IMR-90 (cell line): ENCODE measurements at regions not wholly inside any gene's neighbourhood (a gene's known extent, or its start where the extent isn't known, plus 50 kb on each side); places are given as distances from the start of the nearest gene placed in this dataset.

ENCODE experiments used
- ATAC-seq: fragments of 200-7000 bp; cut with Tn5 transposase; 2 replicates; pipeline ENCODE4 v1.9.1; 2020; ENCODE audit warnings: low read depth, mild to moderate bottlenecking, moderate library complexity
- BruUV-seq: library from RNA; stranded (reverse); fragments of 400-500 nt; replicated peaks from 2 replicates; lab custom pipeline; 2021; lab: Mats Ljungman, UMichigan
- CTCF ChIA-PET: fragments of 300-600 bp; formaldehyde crosslinking; extraction: SDS; loops from one replicate; lab custom pipeline; 2021; ENCODE audit warnings: antibody characterized with exemption; lab: Yijun Ruan, JAX
- POLR2A ChIA-PET: fragments of 300-600 bp; sonication (Branson Sonifier 250); formaldehyde crosslinking; loops from one replicate; lab custom pipeline; 2022; ENCODE audit warnings: antibody characterized with exemption; ENCODE audit not compliant: unreplicated experiment; lab: Charles Lee
- DNase-seq: peaks from one replicate; pipeline ENCODE4 v3.0.0; 2013
- H2AFZ ChIP-seq: replicated peaks from 2 replicates; pipeline ENCODE3; 2013; ENCODE audit warnings: low read length, mild to moderate bottlenecking; ENCODE audit not compliant: poor library complexity
- H2AK5ac ChIP-seq: 2 replicates; pipeline ENCODE4 v1.6.1; 2013; ENCODE audit warnings: low read depth, low read length, inconsistent platforms
- H2AK9ac ChIP-seq: replicated peaks from 2 replicates; pipeline ENCODE3; 2013; ENCODE audit warnings: mild to moderate bottlenecking, low read depth, low read length, moderate library complexity; ENCODE audit not compliant: poor library complexity
- H2BK120ac ChIP-seq: 2 replicates; pipeline ENCODE4 v1.6.1; 2013; ENCODE audit warnings: low read depth, low read length, inconsistent platforms
- H2BK15ac ChIP-seq: 3 replicates; pipeline ENCODE4 v1.6.1; 2013; ENCODE audit warnings: low read depth, low read length, inconsistent platforms
- H2BK20ac ChIP-seq: 2 replicates; pipeline ENCODE4 v1.6.1; 2013; ENCODE audit warnings: low read depth, mild to moderate bottlenecking, inconsistent platforms, low read length, moderate library complexity
- H2BK5ac ChIP-seq: 2 replicates; pipeline ENCODE4 v1.6.1; 2013; ENCODE audit warnings: mild to moderate bottlenecking, low read depth, low read length, inconsistent platforms; ENCODE audit not compliant: poor library complexity, severe bottlenecking
- H3K14ac ChIP-seq: replicated peaks from 2 replicates; pipeline ENCODE4 v1.6.1; 2013; ENCODE audit warnings: low read depth, low read length, inconsistent platforms
- H3K18ac ChIP-seq: 2 replicates; pipeline ENCODE4 v1.6.1; 2013; ENCODE audit warnings: low read depth, low read length, control low read depth
- H3K23ac ChIP-seq: 2 replicates; pipeline ENCODE4 v1.6.1; 2013; ENCODE audit warnings: low read depth, low read length, inconsistent platforms
- H3K27ac ChIP-seq: 2 replicates; pipeline ENCODE4 v1.5.1; 2013; ENCODE audit warnings: mild to moderate bottlenecking, control low read depth, low read length; ENCODE audit not compliant: insufficient read depth
- H3K27me3 ChIP-seq: 2 replicates; pipeline ENCODE4 v1.6.1; 2013; ENCODE audit warnings: low read length; ENCODE audit not compliant: control insufficient read depth, insufficient read depth
- H3K36me3 ChIP-seq: 2 replicates; pipeline ENCODE4 v1.6.1; 2013; ENCODE audit warnings: low read length, mixed read lengths; ENCODE audit not compliant: control insufficient read depth, insufficient read depth
- H3K4ac ChIP-seq: 2 replicates; pipeline ENCODE4 v1.6.1; 2013; ENCODE audit warnings: low read depth, low read length, inconsistent platforms
- H3K4me1 ChIP-seq: 2 replicates; pipeline ENCODE4 v1.6.1; 2013; ENCODE audit warnings: low read length, mixed read lengths; ENCODE audit not compliant: control insufficient read depth, insufficient read depth
- H3K4me2 ChIP-seq: 2 replicates; pipeline ENCODE4 v1.6.1; 2013; ENCODE audit warnings: low read depth, mild to moderate bottlenecking, control low read depth, low read length, moderate library complexity
- H3K4me3 ChIP-seq: 2 replicates; pipeline ENCODE4 v1.5.1; 2013; ENCODE audit warnings: low read depth, mild to moderate bottlenecking, control low read depth, low read length, moderate library complexity; ENCODE audit not compliant: insufficient read depth
- H3K56ac ChIP-seq: 2 replicates; pipeline ENCODE4 v1.6.1; 2013; ENCODE audit warnings: low read length, inconsistent platforms; ENCODE audit not compliant: insufficient read depth; ENCODE audit errors: extremely low read depth
- H3K79me1 ChIP-seq, 2 experiments: 2 replicates each; pipeline ENCODE4 v1.6.1; 2013; ENCODE audit warnings: low read length in 2 of 2, inconsistent platforms in 1 of 2, low read depth in 1 of 2
- H3K9ac ChIP-seq: 2 replicates; pipeline ENCODE4 v1.6.1; 2013; ENCODE audit warnings: low read depth, low read length, control low read depth
- H3K9me1 ChIP-seq: 2 replicates; pipeline ENCODE4 v1.6.1; 2013; ENCODE audit warnings: low read length, inconsistent platforms; ENCODE audit not compliant: insufficient read depth
- H3K9me3 ChIP-seq: 2 replicates; pipeline ENCODE4 v1.6.1; 2013; ENCODE audit warnings: low read length; ENCODE audit not compliant: control insufficient read depth, insufficient read depth
- H4K20me1 ChIP-seq: 2 replicates; pipeline ENCODE4 v1.6.1; 2013; ENCODE audit warnings: low read length, inconsistent platforms; ENCODE audit not compliant: insufficient read depth
- H4K5ac ChIP-seq: 2 replicates; pipeline ENCODE4 v1.6.1; 2013; ENCODE audit warnings: mild to moderate bottlenecking, low read depth, low read length, control low read depth
- H4K8ac ChIP-seq, 2 experiments: 2 replicates each; pipeline ENCODE4 v1.6.1; 2013; ENCODE audit warnings: low read depth in 2 of 2, low read length in 2 of 2, control low read depth in 1 of 2, inconsistent platforms in 1 of 2
- H4K91ac ChIP-seq: 2 replicates; pipeline ENCODE4 v1.6.1; 2013; ENCODE audit warnings: low read depth, low read length, inconsistent platforms; ENCODE audit not compliant: insufficient read depth
- BHLHE40 ChIP-seq: fragments of 150-350 bp; IDR thresholded peaks from 2 replicates; pipeline ENCODE4 v1.6.1; 2016; ENCODE audit warnings: mild to moderate bottlenecking, low read depth, low read length
- NFE2L2 ChIP-seq: fragments of 150-350 bp; IDR thresholded peaks from 2 replicates; pipeline ENCODE4 v1.6.1; 2016; ENCODE audit warnings: low read depth, mild to moderate bottlenecking, low read length
- WGBS, 2 experiments: methylation state at CpG; one replicate each; pipeline versions ENCODE4 v1.1.5 to v1.1.7; 2013; ENCODE audit warnings: missing lambda C conversion rate in 2 of 2; ENCODE audit not compliant: insufficient read length in 1 of 2; ENCODE audit errors: extremely low coverage in 2 of 2; 5-methylcytosine and 5-hydroxymethylcytosine counted together
- dilution Hi-C: fragments of 300-500 bp; cut with HindIII; formaldehyde crosslinking; loops from one replicate; pipeline ENCODE4 v1.14.3; 2018; ENCODE audit warnings: low sequenced_read_pairs; ENCODE audit not compliant: unreplicated experiment
- in situ Hi-C: fragments of 300-500 bp; cut with MboI; formaldehyde crosslinking; loops from 3 replicates; pipeline ENCODE4 v1.14.3; 2019; ENCODE audit warnings: low sequenced_read_pairs, inconsistent platforms, mixed read lengths
- intact Hi-C: fragments of 100-400 bp; cut with micrococcal nuclease; formaldehyde crosslinking; loops from 2 replicates; pipeline ENCODE4 v1.10.0; 2022

DNA sequence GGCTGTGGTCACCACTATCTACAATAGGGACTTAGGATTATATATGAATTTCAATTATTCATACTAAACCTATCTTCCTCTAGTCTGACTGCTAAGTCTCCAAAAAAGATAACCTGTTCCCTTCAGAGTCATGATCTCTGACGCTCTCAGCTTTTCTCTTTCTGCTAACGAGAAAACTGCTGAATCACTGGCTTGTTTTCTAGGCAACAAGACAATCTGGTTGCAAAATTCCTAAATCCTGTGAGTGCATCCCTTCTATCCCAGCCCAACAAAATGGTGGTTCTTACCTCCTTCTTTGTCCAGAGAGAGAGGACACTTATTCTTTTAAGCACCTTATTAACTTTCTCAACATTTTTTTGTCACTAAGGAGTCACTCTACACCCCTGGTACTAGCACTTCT, 312.3 kb upstream of the PKDCC start:
- POLR2A ChIA-PET = no interaction called here
- Histone ChIP-seq H4K8ac (no peak overlapping the region), H3K9me3 (no peaks in the 10 kb centered on the region), H2BK15ac (no peak overlapping the region), H4K91ac (no peak overlapping the region), H3K4me2 (no peak overlapping the region), H2AK5ac (no peak overlapping the region), H2BK120ac (no peak overlapping the region), H3K4ac (no peak overlapping the region), H3K27me3 (peaks cover 4% of the 10 kb centered on the region; the same call in 1 of the 2 replicates), H3K27ac (no peak overlapping the region), H3K23ac (no peak overlapping the region), H3K14ac (no peak overlapping the region), H3K4me3 (no peak overlapping the region), H3K4me1 (no peaks in the 10 kb centered on the region), H3K9me1 (no peaks in the 10 kb centered on the region), H3K18ac (no peak overlapping the region), H4K5ac (no peak overlapping the region), H2BK5ac (no peak overlapping the region), H3K79me1 (no peaks in the 10 kb centered on the region), H2BK20ac (no peak overlapping the region), H4K20me1 (no peaks in the 10 kb centered on the region), H2AK9ac (no peak overlapping the region), H3K36me3 (no peaks in the 10 kb centered on the region), H3K9ac (no peak overlapping the region), H3K56ac (no peak overlapping the region), H2AFZ (no peak overlapping the region)
- DNase-seq (no peak), ATAC-seq (no peak)
- no TSS peak for BruUV-seq
- in situ Hi-C loops (no loop called here), intact Hi-C loops (no loop called here), dilution Hi-C loops (no loop called here)
- no peak for TF ChIP-seq BHLHE40
- peak; percentile 37; the same call in 1 of the 2 replicates for TF ChIP-seq NFE2L2
- CTCF ChIA-PET = no interaction called here
- WGBS, 2 experiments = no CpG with 5 or more reads among the region's 2 CpGs
